OCI-LY3 (cell line): ENCODE measurements at regions not wholly inside any gene's neighbourhood (a gene's known extent, or its start where the extent isn't known, plus 50 kb on each side); places are given as distances from the start of the nearest gene placed in this dataset.

Source experiments
- CTCF ChIP-seq: fragments of 200-600, 300-600 bp; sonication (generic); IDR thresholded peaks from 2 replicates; pipeline ENCODE4 v1.5.1; 2014; ENCODE audit warnings: antibody characterized with exemption, low read length, low read depth
- EZH2phosphoT487 ChIP-seq: fragments of 200-600 bp; shearing (Covaris generic); IDR thresholded peaks from 2 replicates; pipeline ENCODE4 v1.6.1; 2018; ENCODE audit warnings: antibody characterized with exemption, mixed run types, low read depth

- TF ChIP-seq CTCF (no peak), EZH2phosphoT487 (no peak)
These were observed 129.1 kb downstream of the TNFRSF21 start for GRCh38 chr6:47180633-47181032.
